SK-N-SH treated with all-trans-retinoic acid at 6 μM for 48 hours (cell line): ENCODE measurements at regions not wholly inside any gene's neighbourhood (a gene's known extent, or its start where the extent isn't known, plus 50 kb on each side); places are given as distances from the start of the nearest gene placed in this dataset.

ENCODE experiments used
- ATAC-seq: fragments of 200-7000 bp; cut with Tn5 transposase; 3 replicates; pipeline ENCODE4 v1.9.1; 2020; ENCODE audit warnings: mild to moderate bottlenecking, moderate library complexity
- ARNTL ChIP-seq: fragments of 450-650 bp; formaldehyde crosslinking; IDR thresholded peaks from 2 replicates; pipeline ENCODE4 v1.5.0; 2020; ENCODE audit warnings: low read depth, mild to moderate bottlenecking, moderate library complexity, borderline replicate concordance
- ESRRG ChIP-seq: fragments of 250-450 bp; sonication (Bioruptor Pico); IDR thresholded peaks from 2 replicates; pipeline ENCODE4 v1.6.1; 2021; ENCODE audit warnings: mild to moderate bottlenecking
- GLIS3 ChIP-seq: fragments of 250-450 bp; sonication (Bioruptor Pico); IDR thresholded peaks from 2 replicates; pipeline ENCODE4 v1.5.0; 2020; ENCODE audit warnings: mild to moderate bottlenecking, moderate library complexity
- ISL1 ChIP-seq: fragments of 250-450 bp; sonication (Bioruptor Pico); IDR thresholded peaks from 2 replicates; pipeline ENCODE4 v2.1.2; 2022; ENCODE audit warnings: mild to moderate bottlenecking, moderate library complexity
- OSR1 ChIP-seq: fragments of 250-450 bp; sonication (Bioruptor Pico); IDR thresholded peaks from 2 replicates; pipeline ENCODE4 v1.8.0; 2022; ENCODE audit warnings: moderate library complexity, mild to moderate bottlenecking, inconsistent platforms
- PPARA ChIP-seq: fragments of 250-450 bp; sonication (Bioruptor Pico); IDR thresholded peaks from 2 replicates; pipeline ENCODE4 v1.5.0; 2020; ENCODE audit warnings: mild to moderate bottlenecking, borderline replicate concordance
- SNAI2 ChIP-seq: fragments of 250-450 bp; sonication (Bioruptor Pico); IDR thresholded peaks from 2 replicates; pipeline ENCODE4 v1.5.0; 2020; ENCODE audit warnings: mild to moderate bottlenecking, moderate library complexity
- TCF4 ChIP-seq: fragments of 250-450 bp; sonication (Bioruptor Pico); IDR thresholded peaks from 2 replicates; pipeline ENCODE4 v1.8.0; 2021; ENCODE audit warnings: mild to moderate bottlenecking, moderate library complexity, borderline replicate concordance
- ZC3H10 ChIP-seq: fragments of 250-450 bp; sonication (Bioruptor Pico); IDR thresholded peaks from 2 replicates; pipeline ENCODE4 v1.5.1; 2021; ENCODE audit warnings: mild to moderate bottlenecking, moderate library complexity
- ZFP3 ChIP-seq: fragments of 250-450 bp; sonication (Bioruptor Pico); IDR thresholded peaks from 2 replicates; pipeline ENCODE4 v1.5.0; 2020; ENCODE audit warnings: mild to moderate bottlenecking, moderate library complexity
- ZFP30 ChIP-seq: fragments of 450-650 bp; formaldehyde crosslinking; IDR thresholded peaks from 2 replicates; pipeline ENCODE4 v1.5.0; 2022; ENCODE audit warnings: mild to moderate bottlenecking, moderate library complexity
- ZNF70 ChIP-seq: fragments of 450-650 bp; formaldehyde crosslinking; IDR thresholded peaks from 2 replicates; pipeline ENCODE4 v1.5.0; 2020; ENCODE audit warnings: mild to moderate bottlenecking, moderate library complexity
- ZNF8 ChIP-seq: fragments of 450-650 bp; formaldehyde crosslinking; IDR thresholded peaks from 2 replicates; pipeline ENCODE4 v1.5.0; 2020; ENCODE audit warnings: mild to moderate bottlenecking, moderate library complexity
- TF ChIP-seq, protein P1 (sequence below): fragments of 250-450 bp; sonication (Bioruptor Pico); IDR thresholded peaks from 2 replicates; pipeline ENCODE4 v1.5.1; 2021; ENCODE audit warnings: mild to moderate bottlenecking, moderate library complexity
- TF ChIP-seq, protein P2 (sequence below): fragments of 250-450 bp; sonication (Bioruptor Pico); IDR thresholded peaks from 2 replicates; pipeline ENCODE4 v1.5.0; 2020; ENCODE audit warnings: mild to moderate bottlenecking, moderate library complexity
- TF ChIP-seq, protein P3 (sequence below): fragments of 250-450 bp; sonication (Bioruptor Pico); IDR thresholded peaks from 2 replicates; pipeline ENCODE4 v1.8.0; 2020; ENCODE audit warnings: mild to moderate bottlenecking, moderate library complexity, borderline replicate concordance
- TF ChIP-seq, protein P4 (sequence below): fragments of 250-450 bp; sonication (Bioruptor Pico); IDR thresholded peaks from 2 replicates; pipeline ENCODE4 v1.5.1; 2020; ENCODE audit warnings: low read depth, mild to moderate bottlenecking, moderate library complexity
- TF ChIP-seq, protein P5 (sequence below): fragments of 250-450 bp; sonication (Bioruptor Pico); IDR thresholded peaks from 2 replicates; pipeline ENCODE4 v1.8.0; 2021; ENCODE audit warnings: low read depth, mild to moderate bottlenecking, moderate library complexity, borderline replicate concordance

DNA sequence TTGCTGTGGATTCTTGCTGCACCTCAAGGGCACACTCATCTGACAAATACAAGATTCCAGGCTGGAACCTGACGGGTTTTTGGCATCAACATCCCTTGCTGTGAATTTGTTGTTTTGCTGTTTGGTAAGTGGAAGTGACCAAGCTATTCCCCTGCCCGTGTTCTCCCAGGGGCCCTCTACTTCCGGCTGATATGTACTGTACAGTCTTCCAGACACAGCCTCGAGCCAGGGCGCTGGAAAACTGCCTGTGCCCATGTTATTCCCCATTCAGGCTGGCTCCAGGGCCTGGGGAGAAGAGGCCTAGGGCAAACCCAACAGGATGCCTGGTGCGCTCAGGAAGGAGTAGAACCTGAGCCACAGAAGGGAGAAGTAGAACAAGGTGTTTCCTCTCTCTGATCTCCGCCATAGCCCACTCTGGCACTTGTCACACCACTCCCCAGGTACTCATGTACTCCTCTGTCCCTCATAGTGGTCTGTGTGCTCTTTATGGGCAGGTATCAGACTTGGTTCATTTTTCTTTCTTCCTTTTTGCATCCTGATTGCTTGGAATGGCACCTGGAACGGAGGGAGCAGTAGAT is 67.8 kb upstream of the LTA4H start:
- TF ChIP-seq ISL1, result no peak
- no peak for TF ChIP-seq ESRRG
- no peak for TF ChIP-seq ARNTL
- TF ChIP-seq ZC3H10 (CRISPR knock-in tag), result no peak
- TF ChIP-seq, protein P1, sequence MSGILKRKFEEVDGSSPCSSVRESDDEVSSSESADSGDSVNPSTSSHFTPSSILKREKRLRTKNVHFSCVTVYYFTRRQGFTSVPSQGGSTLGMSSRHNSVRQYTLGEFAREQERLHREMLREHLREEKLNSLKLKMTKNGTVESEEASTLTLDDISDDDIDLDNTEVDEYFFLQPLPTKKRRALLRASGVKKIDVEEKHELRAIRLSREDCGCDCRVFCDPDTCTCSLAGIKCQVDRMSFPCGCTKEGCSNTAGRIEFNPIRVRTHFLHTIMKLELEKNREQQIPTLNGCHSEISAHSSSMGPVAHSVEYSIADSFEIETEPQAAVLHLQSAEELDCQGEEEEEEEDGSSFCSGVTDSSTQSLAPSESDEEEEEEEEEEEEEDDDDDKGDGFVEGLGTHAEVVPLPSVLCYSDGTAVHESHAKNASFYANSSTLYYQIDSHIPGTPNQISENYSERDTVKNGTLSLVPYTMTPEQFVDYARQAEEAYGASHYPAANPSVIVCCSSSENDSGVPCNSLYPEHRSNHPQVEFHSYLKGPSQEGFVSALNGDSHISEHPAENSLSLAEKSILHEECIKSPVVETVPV, result no peak
- TF ChIP-seq PPARA (CRISPR knock-in tag), result no peak
- no peak for TF ChIP-seq ZNF70 (CRISPR knock-in tag)
- no peak for TF ChIP-seq GLIS3 (CRISPR knock-in tag)
- no peak for TF ChIP-seq ZNF8 (CRISPR knock-in tag)
- ATAC-seq, result no peak

DNA sequence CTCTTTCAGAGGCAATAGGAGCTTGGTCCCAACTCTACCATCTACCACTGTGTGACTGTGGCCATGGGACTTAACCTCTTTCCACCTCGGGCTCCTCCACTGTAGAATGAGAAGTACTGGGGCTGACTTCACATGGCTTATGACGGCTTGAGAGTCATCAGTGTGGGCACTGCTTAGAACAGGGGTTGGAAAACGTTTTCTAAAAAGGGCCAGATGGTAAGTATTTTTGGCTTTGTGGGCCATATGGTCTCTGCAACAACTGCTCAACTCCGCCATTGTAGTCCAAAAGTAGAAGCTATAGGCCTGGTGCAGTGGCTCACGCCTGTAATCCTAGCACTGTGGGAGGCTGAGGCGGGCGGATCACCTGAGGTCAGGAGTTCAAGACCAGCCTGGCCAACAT is 69.2 kb upstream of the LTA4H start:
- TF ChIP-seq SNAI2 (CRISPR knock-in tag) (no peak), GLIS3 (CRISPR knock-in tag) (no peak), ISL1 (no peak), ZFP3 (no peak), ZC3H10 (CRISPR knock-in tag) (no peak), TCF4 (CRISPR knock-in tag) (no peak), ARNTL (no peak), ZFP30 (CRISPR knock-in tag) (no peak), PPARA (CRISPR knock-in tag) (no peak), OSR1 (CRISPR knock-in tag) (no peak), ESRRG (no peak)
- TF ChIP-seq, protein P2, sequence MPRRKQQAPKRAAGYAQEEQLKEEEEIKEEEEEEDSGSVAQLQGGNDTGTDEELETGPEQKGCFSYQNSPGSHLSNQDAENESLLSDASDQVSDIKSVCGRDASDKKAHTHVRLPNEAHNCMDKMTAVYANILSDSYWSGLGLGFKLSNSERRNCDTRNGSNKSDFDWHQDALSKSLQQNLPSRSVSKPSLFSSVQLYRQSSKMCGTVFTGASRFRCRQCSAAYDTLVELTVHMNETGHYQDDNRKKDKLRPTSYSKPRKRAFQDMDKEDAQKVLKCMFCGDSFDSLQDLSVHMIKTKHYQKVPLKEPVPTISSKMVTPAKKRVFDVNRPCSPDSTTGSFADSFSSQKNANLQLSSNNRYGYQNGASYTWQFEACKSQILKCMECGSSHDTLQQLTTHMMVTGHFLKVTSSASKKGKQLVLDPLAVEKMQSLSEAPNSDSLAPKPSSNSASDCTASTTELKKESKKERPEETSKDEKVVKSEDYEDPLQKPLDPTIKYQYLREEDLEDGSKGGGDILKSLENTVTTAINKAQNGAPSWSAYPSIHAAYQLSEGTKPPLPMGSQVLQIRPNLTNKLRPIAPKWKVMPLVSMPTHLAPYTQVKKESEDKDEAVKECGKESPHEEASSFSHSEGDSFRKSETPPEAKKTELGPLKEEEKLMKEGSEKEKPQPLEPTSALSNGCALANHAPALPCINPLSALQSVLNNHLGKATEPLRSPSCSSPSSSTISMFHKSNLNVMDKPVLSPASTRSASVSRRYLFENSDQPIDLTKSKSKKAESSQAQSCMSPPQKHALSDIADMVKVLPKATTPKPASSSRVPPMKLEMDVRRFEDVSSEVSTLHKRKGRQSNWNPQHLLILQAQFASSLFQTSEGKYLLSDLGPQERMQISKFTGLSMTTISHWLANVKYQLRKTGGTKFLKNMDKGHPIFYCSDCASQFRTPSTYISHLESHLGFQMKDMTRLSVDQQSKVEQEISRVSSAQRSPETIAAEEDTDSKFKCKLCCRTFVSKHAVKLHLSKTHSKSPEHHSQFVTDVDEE (CRISPR knock-in tag), result no peak
- TF ChIP-seq, protein P3, sequence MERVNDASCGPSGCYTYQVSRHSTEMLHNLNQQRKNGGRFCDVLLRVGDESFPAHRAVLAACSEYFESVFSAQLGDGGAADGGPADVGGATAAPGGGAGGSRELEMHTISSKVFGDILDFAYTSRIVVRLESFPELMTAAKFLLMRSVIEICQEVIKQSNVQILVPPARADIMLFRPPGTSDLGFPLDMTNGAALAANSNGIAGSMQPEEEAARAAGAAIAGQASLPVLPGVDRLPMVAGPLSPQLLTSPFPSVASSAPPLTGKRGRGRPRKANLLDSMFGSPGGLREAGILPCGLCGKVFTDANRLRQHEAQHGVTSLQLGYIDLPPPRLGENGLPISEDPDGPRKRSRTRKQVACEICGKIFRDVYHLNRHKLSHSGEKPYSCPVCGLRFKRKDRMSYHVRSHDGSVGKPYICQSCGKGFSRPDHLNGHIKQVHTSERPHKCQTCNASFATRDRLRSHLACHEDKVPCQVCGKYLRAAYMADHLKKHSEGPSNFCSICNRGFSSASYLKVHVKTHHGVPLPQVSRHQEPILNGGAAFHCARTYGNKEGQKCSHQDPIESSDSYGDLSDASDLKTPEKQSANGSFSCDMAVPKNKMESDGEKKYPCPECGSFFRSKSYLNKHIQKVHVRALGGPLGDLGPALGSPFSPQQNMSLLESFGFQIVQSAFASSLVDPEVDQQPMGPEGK, result no peak
- TF ChIP-seq, protein P4, sequence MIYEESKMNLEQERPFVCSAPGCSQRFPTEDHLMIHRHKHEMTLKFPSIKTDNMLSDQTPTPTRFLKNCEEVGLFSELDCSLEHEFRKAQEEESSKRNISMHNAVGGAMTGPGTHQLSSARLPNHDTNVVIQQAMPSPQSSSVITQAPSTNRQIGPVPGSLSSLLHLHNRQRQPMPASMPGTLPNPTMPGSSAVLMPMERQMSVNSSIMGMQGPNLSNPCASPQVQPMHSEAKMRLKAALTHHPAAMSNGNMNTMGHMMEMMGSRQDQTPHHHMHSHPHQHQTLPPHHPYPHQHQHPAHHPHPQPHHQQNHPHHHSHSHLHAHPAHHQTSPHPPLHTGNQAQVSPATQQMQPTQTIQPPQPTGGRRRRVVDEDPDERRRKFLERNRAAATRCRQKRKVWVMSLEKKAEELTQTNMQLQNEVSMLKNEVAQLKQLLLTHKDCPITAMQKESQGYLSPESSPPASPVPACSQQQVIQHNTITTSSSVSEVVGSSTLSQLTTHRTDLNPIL (CRISPR knock-in tag), result no peak
- TF ChIP-seq, protein P5, sequence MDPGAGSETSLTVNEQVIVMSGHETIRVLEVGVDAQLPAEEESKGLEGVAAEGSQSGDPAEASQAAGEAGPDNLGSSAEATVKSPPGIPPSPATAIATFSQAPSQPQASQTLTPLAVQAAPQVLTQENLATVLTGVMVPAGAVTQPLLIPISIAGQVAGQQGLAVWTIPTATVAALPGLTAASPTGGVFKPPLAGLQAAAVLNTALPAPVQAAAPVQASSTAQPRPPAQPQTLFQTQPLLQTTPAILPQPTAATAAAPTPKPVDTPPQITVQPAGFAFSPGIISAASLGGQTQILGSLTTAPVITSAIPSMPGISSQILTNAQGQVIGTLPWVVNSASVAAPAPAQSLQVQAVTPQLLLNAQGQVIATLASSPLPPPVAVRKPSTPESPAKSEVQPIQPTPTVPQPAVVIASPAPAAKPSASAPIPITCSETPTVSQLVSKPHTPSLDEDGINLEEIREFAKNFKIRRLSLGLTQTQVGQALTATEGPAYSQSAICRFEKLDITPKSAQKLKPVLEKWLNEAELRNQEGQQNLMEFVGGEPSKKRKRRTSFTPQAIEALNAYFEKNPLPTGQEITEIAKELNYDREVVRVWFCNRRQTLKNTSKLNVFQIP (CRISPR knock-in tag), result no peak
- ATAC-seq, result no peak

DNA sequence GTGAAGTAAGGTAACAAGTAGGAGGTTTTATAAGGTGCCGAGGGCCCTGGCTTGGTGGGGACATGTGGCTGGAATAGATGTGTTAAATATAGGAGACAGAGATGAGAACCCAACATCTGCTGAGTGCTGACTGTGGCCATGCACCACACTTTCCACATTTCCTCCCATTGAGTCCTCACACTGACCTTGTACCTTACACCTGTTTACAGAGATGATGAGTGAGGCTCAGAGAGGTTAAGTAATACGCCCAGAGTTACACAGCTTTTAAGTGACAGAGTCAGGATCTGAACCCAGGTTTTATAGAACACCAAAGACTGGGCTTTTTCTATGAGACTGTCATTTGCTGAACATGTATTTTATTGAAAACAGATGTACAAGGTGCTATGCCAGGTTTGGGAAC is 70.8 kb upstream of the LTA4H start:
- ATAC-seq, result no peak

More for the DNA sequence above, 70.8 kb upstream of the LTA4H start:
- TF ChIP-seq, protein P3, result no peak
- TF ChIP-seq ARNTL, result no peak
- TF ChIP-seq, protein P4 (CRISPR knock-in tag), result no peak
